Body of pancreas (tissue), 4 donors: ENCODE measurements at regions not wholly inside any gene's neighbourhood (a gene's known extent, or its start where the extent isn't known, plus 50 kb on each side); places are given as distances from the start of the nearest gene placed in this dataset.

Experiments
- ATAC-seq: fragments of 150-250 bp; one replicate; pipeline ENCODE4 v1.9.1; 2016
- DNase-seq, 4 donors: peaks; one replicate each; pipeline ENCODE4 v3.0.0-alpha.2; 2019
- H3K27ac ChIP-seq, 4 donors: fragments of 200-600 bp; sonication (generic); 1 replicate in 3 of 4; 2 replicates in 1 of 4; pipeline versions ENCODE4 v1.5.1 to v1.6.1; 2016 to 2019; ENCODE audit warnings: mild to moderate bottlenecking in 1 of 4, mixed read lengths in 1 of 4, moderate library complexity in 1 of 4
- H3K27me3 ChIP-seq, 2 donors: fragments of 200-600 bp; sonication (generic); one replicate each; pipeline ENCODE4 v1.6.0; 2016; ENCODE audit warnings: mild to moderate bottlenecking in 1 of 2
- H3K36me3 ChIP-seq, 2 donors: fragments of 200-600 bp; sonication (generic); replicated peaks in 1 of 2; 2 replicates each; pipeline ENCODE4 v1.5.1; 2016; ENCODE audit warnings: low read depth in 2 of 2; ENCODE audit not compliant: insufficient read depth in 1 of 2
- H3K4me1 ChIP-seq: fragments of 200-600 bp; sonication (generic); one replicate; pipeline ENCODE4 v1.6.0; 2016
- H3K4me3 ChIP-seq, 2 donors: fragments of 200-600 bp; sonication (generic); 1 replicate in 1 of 2; 2 replicates in 1 of 2; pipeline ENCODE4 v1.5.1; 2016 to 2019
- H3K9me3 ChIP-seq, 3 donors: fragments of 200-600 bp; sonication (generic); 1 replicate in 2 of 3; 2 replicates in 1 of 3; pipeline ENCODE4 v1.5.1; 2016
- CTCF ChIP-seq, 7 experiments: fragments of 450-650 bp in 4 of 7; fragments of 200-600 bp in 3 of 7; sonication (generic) in 3 of 7; IDR thresholded peaks; one replicate each; pipeline ENCODE4 v1.5.1; 2016 to 2019; ENCODE audit warnings: antibody characterized with exemption in 7 of 7
- POLR2A ChIP-seq, 3 donors: fragments of 450-650 bp; IDR thresholded peaks; one replicate each; pipeline ENCODE4 v1.6.1; 2016; ENCODE audit warnings: antibody characterized with exemption in 3 of 3, mild to moderate bottlenecking in 2 of 3
- WGBS, 2 donors: methylation state at CpG; one replicate each; pipeline ENCODE4 v1.1.5; 2017; 5-methylcytosine and 5-hydroxymethylcytosine counted together
- intact Hi-C: fragments of 100-400 bp; cut with DNase I; formaldehyde crosslinking; loops from one replicate; pipeline ENCODE4 v1.15.1; 2023

GRCh38 chr9:86778761-86779160 lies 168.5 kb downstream of the GAS1 start:
- Histone ChIP-seq H3K36me3 (no peaks in the 10 kb centered on the region), H3K27me3 (no peaks in the 10 kb centered on the region), H3K4me1 (no peaks in the 10 kb centered on the region), H3K27ac (no peak overlapping the region), H3K9me3 (no peaks in the 10 kb centered on the region), H3K4me3 (no peak overlapping the region)
- ATAC-seq (no peak), DNase-seq (no peak)
- 86 to 88% methylated on average over 3 of the region's 3 CpGs for WGBS, 2 donors
- no peak for TF ChIP-seq POLR2A (IDR thresholded peaks at IDR 0.05)
- TF ChIP-seq CTCF (IDR thresholded peaks at IDR 0.05) = no peak
- intact Hi-C loops = no loop called here

- no peaks in the 10 kb centered on the region for H3K4me1 ChIP-seq
- WGBS, 2 donors = 86 to 88% methylated on average over 2 of the region's 2 CpGs
- intact Hi-C loops = no loop called here
- no peaks in the 10 kb centered on the region for H3K27me3 ChIP-seq
- no peaks in the 10 kb centered on the region for H3K9me3 ChIP-seq
- no peak for TF ChIP-seq POLR2A (IDR thresholded peaks at IDR 0.05)
- no peak for TF ChIP-seq CTCF (IDR thresholded peaks at IDR 0.05)
- H3K27ac ChIP-seq = no peak overlapping the region
- ATAC-seq (no peak), DNase-seq (no peak)
- H3K4me3 ChIP-seq = no peak overlapping the region
- no peaks in the 10 kb centered on the region for H3K36me3 ChIP-seq
These were observed 171.6 kb downstream of the GAS1 start for GRCh38 chr9:86775718-86776117.

- WGBS, 2 donors = 73 to 76% methylated on average over 4 of the region's 4 CpGs
- ATAC-seq = no peak
- H3K9me3 ChIP-seq = no peaks in the 10 kb centered on the region
These were observed 173.2 kb downstream of the GAS1 start for GRCh38 chr9:86774116-86774515.

GRCh38 chr9:86773422-86773945 lies 173.8 kb downstream of the GAS1 start:
- no peak overlapping the region for H3K27ac ChIP-seq
- DNase-seq (no peak), ATAC-seq (no peak)
- intact Hi-C loops = no loop called here
- no peak overlapping the region for H3K4me3 ChIP-seq
- H3K4me1 ChIP-seq = no peaks in the 10 kb centered on the region
- 92 to 93% methylated on average over 6 of the region's 6 CpGs for WGBS, 2 donors
- no peaks in the 10 kb centered on the region for H3K9me3 ChIP-seq
- TF ChIP-seq CTCF (IDR thresholded peaks at IDR 0.05) (no peak), POLR2A (IDR thresholded peaks at IDR 0.05) (no peak)
- no peaks in the 10 kb centered on the region for H3K36me3 ChIP-seq
- H3K27me3 ChIP-seq = no peaks in the 10 kb centered on the region

More at GRCh38 chr9:86774116-86774515, 173.2 kb downstream of the GAS1 start:
- H3K27ac ChIP-seq = no peak overlapping the region
- no peaks in the 10 kb centered on the region for H3K36me3 ChIP-seq
- H3K27me3 ChIP-seq = no peaks in the 10 kb centered on the region
- DNase-seq = no peak
- TF ChIP-seq POLR2A (IDR thresholded peaks at IDR 0.05) (no peak), CTCF (IDR thresholded peaks at IDR 0.05) (no peak)
- intact Hi-C loops = no loop called here
- no peaks in the 10 kb centered on the region for H3K4me1 ChIP-seq
- H3K4me3 ChIP-seq = no peak overlapping the region

- H3K9me3 ChIP-seq = no peaks in the 10 kb centered on the region
- 91 to 92% methylated on average over 4 of the region's 4 CpGs for WGBS, 2 donors
- H3K27me3 ChIP-seq = no peaks in the 10 kb centered on the region
- no peak overlapping the region for H3K4me3 ChIP-seq
- H3K36me3 ChIP-seq = no peaks in the 10 kb centered on the region
- intact Hi-C loops = no loop called here
- DNase-seq (no peak), ATAC-seq (no peak)
- H3K27ac ChIP-seq = no peak overlapping the region
- H3K4me1 ChIP-seq = no peaks in the 10 kb centered on the region
- TF ChIP-seq POLR2A (IDR thresholded peaks at IDR 0.05) (no peak), CTCF (IDR thresholded peaks at IDR 0.05) (no peak)
These were observed 174.7 kb downstream of the GAS1 start for GRCh38 chr9:86772635-86772993.
